ENCODE measurements at regions not wholly inside any gene's neighbourhood (a gene's known extent, or its start where the extent isn't known, plus 50 kb on each side); places are given as distances from the start of the nearest gene placed in this dataset.
"Not testable (repeated sequence)": the region's sequence is repeated elsewhere in the genome, so short reads cannot be mapped to it uniquely, and the experiment has no call there.

GRCh38 chr7:156501815-156502214 is 138.8 kb upstream of the RNF32 start:
- TF ChIP-seq CTCF, POLR2A (IDR thresholded peaks at IDR 0.05): not testable (repeated sequence)

Data from esophagus squamous epithelium (tissue), 4 donors.